ENCODE measurements at regions not wholly inside any gene's neighbourhood (a gene's known extent, or its start where the extent isn't known, plus 50 kb on each side); places are given as distances from the start of the nearest gene placed in this dataset.

DNA sequence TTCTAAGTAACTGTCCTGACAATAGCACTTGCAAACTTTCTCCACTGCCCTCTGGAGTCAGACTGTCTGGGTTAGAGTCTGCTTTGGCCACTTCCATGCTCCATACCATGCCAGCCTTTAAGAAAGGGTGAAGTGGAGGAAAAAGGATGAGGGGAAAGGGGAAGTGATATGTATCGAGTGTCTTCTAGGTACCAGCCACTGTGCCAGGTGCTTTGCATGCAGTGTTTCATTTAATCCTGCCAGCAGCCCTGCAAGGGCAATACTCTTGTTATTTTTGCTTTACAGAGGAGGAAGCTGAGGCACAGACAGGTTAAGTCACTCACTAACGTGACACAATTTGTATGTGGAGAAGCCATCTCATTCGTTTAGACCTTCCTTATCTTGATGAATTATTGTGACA, 55.6 kb downstream of the RTL9 start:
- Mint-ChIP-seq H3K4me1 (ENCODE audit: low read depth) (peaks cover 55% of the 10 kb centered on the region), H3K27ac (ENCODE audit: unreplicated experiment) (no peak overlapping the region), H3K4me3 (ENCODE audit: unreplicated experiment) (no peak overlapping the region), H3K36me3 (ENCODE audit: low read depth) (no peaks in the 10 kb centered on the region), H3K27me3 (ENCODE audit: low read depth) (no peaks in the 10 kb centered on the region), H3K9me3 (ENCODE audit: low read depth) (no peaks in the 10 kb centered on the region)
- DNase-seq (ENCODE audit: low spot score): no peak
- TF ChIP-seq, protein P1, sequence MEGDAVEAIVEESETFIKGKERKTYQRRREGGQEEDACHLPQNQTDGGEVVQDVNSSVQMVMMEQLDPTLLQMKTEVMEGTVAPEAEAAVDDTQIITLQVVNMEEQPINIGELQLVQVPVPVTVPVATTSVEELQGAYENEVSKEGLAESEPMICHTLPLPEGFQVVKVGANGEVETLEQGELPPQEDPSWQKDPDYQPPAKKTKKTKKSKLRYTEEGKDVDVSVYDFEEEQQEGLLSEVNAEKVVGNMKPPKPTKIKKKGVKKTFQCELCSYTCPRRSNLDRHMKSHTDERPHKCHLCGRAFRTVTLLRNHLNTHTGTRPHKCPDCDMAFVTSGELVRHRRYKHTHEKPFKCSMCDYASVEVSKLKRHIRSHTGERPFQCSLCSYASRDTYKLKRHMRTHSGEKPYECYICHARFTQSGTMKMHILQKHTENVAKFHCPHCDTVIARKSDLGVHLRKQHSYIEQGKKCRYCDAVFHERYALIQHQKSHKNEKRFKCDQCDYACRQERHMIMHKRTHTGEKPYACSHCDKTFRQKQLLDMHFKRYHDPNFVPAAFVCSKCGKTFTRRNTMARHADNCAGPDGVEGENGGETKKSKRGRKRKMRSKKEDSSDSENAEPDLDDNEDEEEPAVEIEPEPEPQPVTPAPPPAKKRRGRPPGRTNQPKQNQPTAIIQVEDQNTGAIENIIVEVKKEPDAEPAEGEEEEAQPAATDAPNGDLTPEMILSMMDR (IDR thresholded peaks at IDR 0.05): no peak

DNA sequence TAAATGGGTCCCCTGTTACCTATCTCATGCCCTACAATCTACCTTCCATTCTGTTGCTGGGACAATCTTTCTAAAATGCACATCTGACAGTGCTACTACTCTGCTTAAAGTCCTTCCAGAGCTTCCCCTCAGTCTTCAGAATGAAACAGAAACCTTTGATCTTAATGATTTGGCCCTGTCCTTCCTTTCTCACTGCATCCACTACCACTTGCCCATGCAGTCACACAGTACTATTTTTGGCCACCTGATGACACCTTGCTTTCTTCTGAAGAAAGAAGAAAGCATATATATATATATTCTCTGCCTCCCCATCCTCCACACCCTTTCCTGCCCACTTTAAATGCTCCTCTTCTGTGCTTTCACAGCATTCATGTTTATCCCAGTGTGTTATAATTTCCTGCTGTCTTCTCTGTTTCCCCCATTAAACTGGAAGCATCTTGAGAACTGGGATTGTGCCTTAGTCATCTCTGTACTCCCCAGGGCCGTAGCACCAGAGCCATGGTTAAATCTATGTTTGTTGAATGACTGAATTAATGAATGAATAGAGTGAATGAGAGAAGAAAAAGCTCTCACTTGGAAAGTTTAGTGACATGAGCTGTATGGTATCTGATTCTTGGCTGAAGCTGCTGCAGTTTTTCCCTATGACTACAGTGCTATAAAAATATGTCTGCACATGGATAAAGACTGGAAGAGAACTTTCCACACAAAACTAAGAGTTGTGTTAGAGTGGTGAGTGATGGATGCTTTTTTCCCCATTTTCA, 56.2 kb downstream of the RTL9 start:
- TF ChIP-seq, protein P1 (IDR thresholded peaks at IDR 0.05): no peak
- H3K4me3 Mint-ChIP-seq (ENCODE audit: unreplicated experiment): no peak overlapping the region
- no peaks in the 10 kb centered on the region for H3K9me3 Mint-ChIP-seq (ENCODE audit: low read depth)
- H3K27me3 Mint-ChIP-seq (ENCODE audit: low read depth): no peaks in the 10 kb centered on the region
- H3K36me3 Mint-ChIP-seq (ENCODE audit: low read depth): no peaks in the 10 kb centered on the region
- H3K4me1 Mint-ChIP-seq (ENCODE audit: low read depth): peaks cover 53% of the 10 kb centered on the region
- H3K27ac Mint-ChIP-seq (ENCODE audit: unreplicated experiment): peak overlapping the region; percentile 85
- no peak for DNase-seq (ENCODE audit: low spot score)

DNA sequence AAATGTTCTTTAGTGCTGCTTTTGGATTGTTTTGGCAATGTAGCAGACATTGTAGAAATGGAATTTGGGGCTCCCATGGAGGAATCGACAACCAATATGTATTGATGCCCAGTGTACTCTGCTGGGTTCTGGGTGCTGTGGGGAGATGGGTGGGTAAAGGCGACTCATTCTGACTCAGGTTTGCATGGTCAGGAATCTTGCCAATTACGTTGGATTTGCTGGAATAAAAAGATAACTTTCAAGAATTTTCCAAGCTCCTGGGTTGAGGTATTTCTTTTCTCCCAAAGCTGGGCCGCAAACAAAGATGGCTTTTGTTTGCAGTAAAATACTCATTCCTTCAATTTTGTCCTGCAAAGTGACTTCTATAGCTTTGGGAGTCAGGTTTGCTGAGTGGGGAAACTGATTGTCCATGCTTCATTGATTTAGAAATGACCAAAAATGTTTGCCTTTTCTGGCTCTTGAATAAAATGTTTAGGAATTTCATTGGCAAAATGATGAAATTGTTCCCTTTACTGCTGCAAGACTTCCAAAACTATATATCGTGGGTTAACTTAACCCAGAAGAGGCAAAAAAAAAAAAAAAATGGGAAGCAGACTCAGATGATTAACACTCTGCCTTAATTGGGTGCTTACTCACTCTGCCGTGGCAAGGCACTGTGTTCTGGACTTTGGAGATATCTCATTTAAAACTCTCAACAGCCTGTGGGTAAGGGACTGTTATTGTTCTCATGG, 57.0 kb downstream of the RTL9 start:
- Mint-ChIP-seq H3K4me1 (ENCODE audit: low read depth) (peaks cover 49% of the 10 kb centered on the region), H3K9me3 (ENCODE audit: low read depth) (no peaks in the 10 kb centered on the region), H3K27me3 (ENCODE audit: low read depth) (no peaks in the 10 kb centered on the region), H3K27ac (ENCODE audit: unreplicated experiment) (peak overlapping the region; percentile 85), H3K4me3 (ENCODE audit: unreplicated experiment) (no peak overlapping the region), H3K36me3 (ENCODE audit: low read depth) (no peaks in the 10 kb centered on the region)
- no peak for DNase-seq (ENCODE audit: low spot score)
- TF ChIP-seq, protein P1 (IDR thresholded peaks at IDR 0.05): no peak

DNA sequence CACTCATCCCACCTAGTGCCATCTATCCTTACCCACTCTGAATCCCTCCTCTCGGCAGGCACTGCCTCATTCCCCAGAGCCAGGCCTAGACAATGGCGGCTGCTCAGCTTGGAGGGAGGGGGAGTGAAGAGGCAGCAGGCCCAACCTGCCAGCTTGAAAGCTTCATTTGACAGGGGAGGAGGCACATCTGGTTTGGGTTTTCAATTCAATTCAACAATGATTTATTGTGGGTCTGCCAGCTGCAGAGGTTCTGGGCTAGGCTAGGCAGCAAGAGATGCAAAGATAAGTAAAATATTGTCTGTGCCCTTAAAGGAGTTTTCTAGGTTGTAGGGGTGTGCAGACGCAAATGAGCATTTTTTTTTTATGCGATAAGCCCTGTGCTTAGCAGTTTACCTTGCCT, 58.5 kb downstream of the RTL9 start:
- no peak for DNase-seq (ENCODE audit: low spot score)
- TF ChIP-seq, protein P1 (IDR thresholded peaks at IDR 0.05): no peak
- no peak overlapping the region for H3K27ac Mint-ChIP-seq (ENCODE audit: unreplicated experiment)
- no peaks in the 10 kb centered on the region for H3K36me3 Mint-ChIP-seq (ENCODE audit: low read depth)
- peaks cover 49% of the 10 kb centered on the region for H3K4me1 Mint-ChIP-seq (ENCODE audit: low read depth)
- no peak overlapping the region for H3K4me3 Mint-ChIP-seq (ENCODE audit: unreplicated experiment)
- no peaks in the 10 kb centered on the region for H3K27me3 Mint-ChIP-seq (ENCODE audit: low read depth)
- no peaks in the 10 kb centered on the region for H3K9me3 Mint-ChIP-seq (ENCODE audit: low read depth)

DNA sequence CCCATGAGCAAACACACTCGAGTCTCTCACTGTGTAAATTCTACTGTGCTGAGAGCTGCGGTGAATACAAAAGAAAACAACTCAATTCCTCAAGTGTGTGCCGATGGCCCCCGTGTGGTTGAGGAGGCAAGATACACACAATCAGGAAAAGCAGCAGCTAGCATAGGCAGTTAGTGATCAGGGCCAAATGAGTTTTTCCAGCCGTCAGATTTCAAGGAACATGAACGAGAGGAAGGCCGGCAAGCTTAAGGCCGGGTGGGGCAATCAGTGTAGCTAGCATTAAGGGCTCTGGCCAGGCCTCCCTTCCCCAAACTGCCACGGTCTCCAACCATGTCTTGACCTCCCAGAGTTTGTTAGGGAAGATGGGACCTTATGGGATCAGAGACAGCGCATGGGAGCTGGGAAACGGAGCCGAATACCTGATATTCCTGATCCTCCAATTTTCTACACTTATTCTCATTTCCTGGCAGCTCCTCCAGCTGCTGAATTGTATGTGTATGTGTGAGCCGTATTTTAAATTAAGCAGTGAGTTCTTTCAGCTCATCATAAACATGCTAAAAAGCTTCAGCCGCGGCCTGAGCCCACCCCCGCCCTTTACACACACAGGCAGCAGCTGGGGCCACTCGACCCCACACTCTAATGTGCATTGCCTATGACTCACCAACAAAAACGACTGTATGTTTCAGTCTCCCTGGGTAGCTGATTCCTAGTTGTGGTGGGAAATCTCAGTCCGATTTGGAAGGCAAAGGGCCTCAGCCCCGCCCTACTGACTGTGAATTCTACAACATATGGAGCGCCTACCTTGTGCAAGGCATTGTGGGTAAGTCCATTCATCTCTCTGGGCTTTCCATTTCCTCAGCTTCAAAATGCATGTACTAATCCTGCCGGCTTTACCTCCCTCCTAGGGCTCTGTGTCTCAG, 59.9 kb downstream of the RTL9 start:
- no peaks in the 10 kb centered on the region for H3K36me3 Mint-ChIP-seq (ENCODE audit: low read depth)
- DNase-seq (ENCODE audit: low spot score): no peak
- TF ChIP-seq, protein P1 (IDR thresholded peaks at IDR 0.05): peak; percentile 82
- peak overlapping the region; percentile 73 for H3K27ac Mint-ChIP-seq (ENCODE audit: unreplicated experiment)
- H3K4me1 Mint-ChIP-seq (ENCODE audit: low read depth): peaks cover 41% of the 10 kb centered on the region
- H3K9me3 Mint-ChIP-seq (ENCODE audit: low read depth): no peaks in the 10 kb centered on the region
- peak overlapping the region; percentile 7 for H3K4me3 Mint-ChIP-seq (ENCODE audit: unreplicated experiment)
- H3K27me3 Mint-ChIP-seq (ENCODE audit: low read depth): no peaks in the 10 kb centered on the region
